OCI-LY7 (cell line): ENCODE measurements at regions not wholly inside any gene's neighbourhood (a gene's known extent, or its start where the extent isn't known, plus 50 kb on each side); places are given as distances from the start of the nearest gene placed in this dataset.

Source experiments
- BruUV-seq: library from RNA; stranded (reverse); fragments of 400-500 nt; replicated peaks from 2 replicates; lab custom pipeline; 2021; lab: Mats Ljungman, UMichigan
- CTCF ChIA-PET: fragments of 300-600 bp; sonication (Branson Sonifier 250); formaldehyde crosslinking; loops from one replicate; lab custom pipeline; 2022; ENCODE audit warnings: antibody characterized with exemption; ENCODE audit not compliant: unreplicated experiment; lab: Charles Lee
- POLR2A ChIA-PET: fragments of 300-600 bp; sonication (Branson Sonifier 250); formaldehyde crosslinking; loops from one replicate; lab custom pipeline; 2022; ENCODE audit warnings: antibody characterized with exemption; lab: Charles Lee
- DNase-seq: peaks from one replicate; pipeline ENCODE4 v3.0.0-alpha.2; 2015; ENCODE audit warnings: low spot score
- H2AFZ ChIP-seq: fragments of 200-600 bp; sonication (generic), shearing (Covaris generic); 2 replicates; pipeline ENCODE4 v1.6.1; 2014; ENCODE audit warnings: mild to moderate bottlenecking, antibody characterized with exemption, low read length, moderate library complexity
- H3K27ac ChIP-seq: fragments of 200-600 bp; sonication (generic); 2 replicates; pipeline ENCODE4 v1.5.1; 2014; ENCODE audit warnings: mixed run types, low read depth, mild to moderate bottlenecking, moderate library complexity, low read length, inconsistent platforms; ENCODE audit not compliant: poor library complexity, severe bottlenecking
- H3K36me3 ChIP-seq: fragments of 200-600 bp; sonication (generic); 2 replicates; pipeline ENCODE4 v1.6.1; 2014; ENCODE audit warnings: mild to moderate bottlenecking, antibody characterized with exemption, low read length, moderate library complexity, mixed read lengths; ENCODE audit not compliant: insufficient read depth
- H3K4me1 ChIP-seq: fragments of 200-600 bp; sonication (generic); 2 replicates; pipeline ENCODE4 v1.5.1; 2014; ENCODE audit warnings: mild to moderate bottlenecking, low read length; ENCODE audit not compliant: insufficient read depth, poor library complexity, severe bottlenecking
- H3K4me2 ChIP-seq: fragments of 200-600 bp; sonication (generic); 2 replicates; pipeline ENCODE4 v1.6.1; 2014; ENCODE audit warnings: mild to moderate bottlenecking, low read length
- H3K4me3 ChIP-seq: fragments of 200-600 bp; sonication (generic); 2 replicates; pipeline ENCODE4 v1.5.1; 2014; ENCODE audit warnings: mild to moderate bottlenecking, low read depth, low read length; ENCODE audit not compliant: poor library complexity, severe bottlenecking
- H3K79me2 ChIP-seq: fragments of 200-600 bp; sonication (generic); 2 replicates; pipeline ENCODE4 v1.6.1; 2016; ENCODE audit warnings: low read depth, mild to moderate bottlenecking, low read length, moderate library complexity, mixed read lengths; ENCODE audit not compliant: insufficient read depth
- H3K9me2 ChIP-seq: fragments of 200-600 bp; sonication (generic); 2 replicates; pipeline ENCODE4 v1.6.1; 2016; ENCODE audit warnings: mild to moderate bottlenecking, low read length, mixed read lengths; ENCODE audit not compliant: insufficient read depth
- H3K9me3 ChIP-seq: fragments of 200-600 bp; sonication (generic); 2 replicates; pipeline ENCODE4 v1.6.1; 2014; ENCODE audit warnings: mild to moderate bottlenecking, mixed run types, low read length, mixed read lengths
- H4K20me1 ChIP-seq: fragments of 200-600 bp; sonication (generic); 2 replicates; pipeline ENCODE4 v1.6.1; 2014; ENCODE audit warnings: mild to moderate bottlenecking, antibody characterized with exemption, low read length, moderate library complexity, mixed read lengths; ENCODE audit not compliant: insufficient read depth
- EZH2phosphoT487 ChIP-seq: fragments of 200-600 bp; sonication (generic); IDR thresholded peaks from 2 replicates; pipeline ENCODE4 v1.6.1; 2018; ENCODE audit warnings: low read depth, borderline replicate concordance, mild to moderate bottlenecking, mixed run types, antibody characterized with exemption, low read length, moderate library complexity, mixed read lengths
- intact Hi-C: fragments of 100-400 bp; cut with micrococcal nuclease; formaldehyde crosslinking; loops from one replicate; pipeline ENCODE4 v1.10.0; 2022; ENCODE audit not compliant: unreplicated experiment
- TF ChIP-seq, protein P1 (sequence below): fragments of 200-600 bp; sonication (generic); conservative IDR thresholded peaks from 2 replicates; pipeline ENCODE4 v1.5.1; 2014; ENCODE audit warnings: mild to moderate bottlenecking, antibody characterized with exemption, low read length, moderate library complexity, mixed read lengths

DNA sequence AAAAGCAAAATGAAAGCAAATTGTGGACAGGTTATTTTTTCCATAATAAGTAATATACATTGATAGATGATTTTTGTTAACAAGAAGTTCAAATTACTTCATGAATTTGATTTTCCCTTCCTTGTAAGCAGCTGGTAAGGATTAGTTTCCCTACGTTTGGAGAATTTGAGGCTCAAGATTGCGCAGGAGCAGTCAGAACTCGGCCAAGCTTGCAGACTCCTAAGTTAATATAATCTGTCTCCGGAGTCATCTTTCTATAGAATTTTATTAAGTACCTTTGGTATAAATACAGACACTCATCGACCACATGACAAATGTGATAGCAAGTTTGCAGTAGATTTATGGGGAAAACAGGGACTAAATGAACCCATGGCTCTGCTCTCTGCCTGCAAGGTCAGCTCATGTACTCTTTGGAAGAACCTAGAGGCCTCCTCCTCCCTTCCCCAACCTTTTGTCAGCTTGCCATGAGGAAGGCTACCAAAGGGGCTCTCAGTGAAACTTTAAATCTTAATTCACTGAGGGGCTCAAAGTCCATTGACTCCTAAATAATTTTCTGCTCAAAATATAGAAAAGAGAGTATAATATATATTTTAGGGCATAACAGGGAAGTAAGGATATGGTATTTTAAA is 89.2 kb upstream of the CTTNBP2 start:
- no peaks in the 10 kb centered on the region for H3K4me1 ChIP-seq

DNA sequence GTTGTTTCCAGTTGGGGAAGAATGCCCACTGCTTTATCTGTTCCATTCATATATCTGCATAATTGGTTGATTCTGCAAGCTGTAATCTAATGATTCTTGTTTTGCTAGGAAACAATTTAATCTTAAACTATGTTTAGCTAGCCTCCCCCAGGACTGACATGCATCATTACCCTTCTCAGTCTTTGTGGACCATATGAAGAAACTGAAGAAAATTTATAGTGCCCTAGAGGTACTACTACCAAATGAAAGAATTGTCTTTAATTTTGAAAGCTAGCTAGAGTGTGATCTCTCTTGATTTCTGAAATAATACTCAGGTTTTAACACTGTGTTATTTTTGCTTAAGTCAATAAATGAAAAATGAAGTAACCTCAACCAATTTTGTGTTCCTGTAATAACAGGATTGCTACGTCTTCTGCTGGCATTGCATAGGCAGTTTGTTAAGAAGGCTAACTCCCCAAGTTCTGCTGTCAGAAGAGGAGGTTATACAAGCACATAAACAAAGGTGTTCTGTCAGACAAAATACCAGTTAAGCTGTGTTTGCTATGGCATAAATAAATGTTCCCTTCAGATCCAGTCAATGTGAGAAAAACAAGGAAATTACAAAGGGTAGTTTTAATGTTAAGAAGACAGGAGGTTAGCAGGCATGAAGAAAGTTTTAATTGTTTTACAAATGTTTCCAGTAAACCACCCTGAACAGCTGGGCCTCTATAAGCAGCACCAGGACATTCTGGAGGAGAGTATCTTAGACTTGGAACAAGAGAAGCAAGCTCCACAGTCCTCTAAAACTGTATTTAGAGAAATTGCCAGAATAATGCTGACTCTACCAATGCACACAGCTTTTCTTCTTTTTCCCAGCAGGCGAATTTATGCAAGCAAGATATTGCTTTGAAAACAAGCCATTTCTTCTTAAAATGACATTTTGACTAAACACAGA is 90.3 kb upstream of the CTTNBP2 start:
- TF ChIP-seq EZH2phosphoT487: no peak
- TF ChIP-seq, protein P1, sequence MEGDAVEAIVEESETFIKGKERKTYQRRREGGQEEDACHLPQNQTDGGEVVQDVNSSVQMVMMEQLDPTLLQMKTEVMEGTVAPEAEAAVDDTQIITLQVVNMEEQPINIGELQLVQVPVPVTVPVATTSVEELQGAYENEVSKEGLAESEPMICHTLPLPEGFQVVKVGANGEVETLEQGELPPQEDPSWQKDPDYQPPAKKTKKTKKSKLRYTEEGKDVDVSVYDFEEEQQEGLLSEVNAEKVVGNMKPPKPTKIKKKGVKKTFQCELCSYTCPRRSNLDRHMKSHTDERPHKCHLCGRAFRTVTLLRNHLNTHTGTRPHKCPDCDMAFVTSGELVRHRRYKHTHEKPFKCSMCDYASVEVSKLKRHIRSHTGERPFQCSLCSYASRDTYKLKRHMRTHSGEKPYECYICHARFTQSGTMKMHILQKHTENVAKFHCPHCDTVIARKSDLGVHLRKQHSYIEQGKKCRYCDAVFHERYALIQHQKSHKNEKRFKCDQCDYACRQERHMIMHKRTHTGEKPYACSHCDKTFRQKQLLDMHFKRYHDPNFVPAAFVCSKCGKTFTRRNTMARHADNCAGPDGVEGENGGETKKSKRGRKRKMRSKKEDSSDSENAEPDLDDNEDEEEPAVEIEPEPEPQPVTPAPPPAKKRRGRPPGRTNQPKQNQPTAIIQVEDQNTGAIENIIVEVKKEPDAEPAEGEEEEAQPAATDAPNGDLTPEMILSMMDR: no peak
- H3K4me2 ChIP-seq: no peak overlapping the region
- H3K9me3 ChIP-seq: no peaks in the 10 kb centered on the region
- H2AFZ ChIP-seq: no peak overlapping the region
- BruUV-seq: no TSS peak
- intact Hi-C loops: no loop called here
- no peaks in the 10 kb centered on the region for H3K9me2 ChIP-seq
- H3K4me3 ChIP-seq: no peak overlapping the region
- POLR2A ChIA-PET: interaction anchor here (1.1 kb wide), 1 partner anchor 230 kb away, joined by 3 read pairs; no protein-coding TSS in a partner anchor
- H3K27ac ChIP-seq: no peak overlapping the region
- CTCF ChIA-PET: interaction anchor here (0.7 kb wide), 1 partner anchor 9 kb away, joined by 3 read pairs; no protein-coding TSS in a partner anchor
- no peak for DNase-seq
- no peaks in the 10 kb centered on the region for H3K36me3 ChIP-seq
- no peaks in the 10 kb centered on the region for H3K79me2 ChIP-seq
- no peaks in the 10 kb centered on the region for H4K20me1 ChIP-seq
- H3K4me1 ChIP-seq: no peaks in the 10 kb centered on the region

More for the DNA sequence above, 89.2 kb upstream of the CTTNBP2 start:
- ChIA-PET CTCF (interaction anchor here (0.7 kb wide), 1 partner anchor 8 kb away, joined by 3 read pairs; no protein-coding TSS in a partner anchor), POLR2A (no interaction called here)
- Histone ChIP-seq H3K27ac (no peak overlapping the region), H2AFZ (no peak overlapping the region), H3K9me2 (no peaks in the 10 kb centered on the region), H3K9me3 (no peaks in the 10 kb centered on the region), H3K4me2 (no peak overlapping the region), H3K36me3 (no peaks in the 10 kb centered on the region), H3K79me2 (no peaks in the 10 kb centered on the region), H4K20me1 (no peaks in the 10 kb centered on the region), H3K4me3 (no peak overlapping the region)
- BruUV-seq: no TSS peak
- no peak for DNase-seq
- intact Hi-C loops: no loop called here
- TF ChIP-seq EZH2phosphoT487: no peak
- TF ChIP-seq, protein P1: no peak
